ENCODE measurements at regions not wholly inside any gene's neighbourhood (a gene's known extent, or its start where the extent isn't known, plus 50 kb on each side); places are given as distances from the start of the nearest gene placed in this dataset.
A peak's percentile ranks its signal among the peaks of the same experiment; 100 is the strongest.

DNA sequence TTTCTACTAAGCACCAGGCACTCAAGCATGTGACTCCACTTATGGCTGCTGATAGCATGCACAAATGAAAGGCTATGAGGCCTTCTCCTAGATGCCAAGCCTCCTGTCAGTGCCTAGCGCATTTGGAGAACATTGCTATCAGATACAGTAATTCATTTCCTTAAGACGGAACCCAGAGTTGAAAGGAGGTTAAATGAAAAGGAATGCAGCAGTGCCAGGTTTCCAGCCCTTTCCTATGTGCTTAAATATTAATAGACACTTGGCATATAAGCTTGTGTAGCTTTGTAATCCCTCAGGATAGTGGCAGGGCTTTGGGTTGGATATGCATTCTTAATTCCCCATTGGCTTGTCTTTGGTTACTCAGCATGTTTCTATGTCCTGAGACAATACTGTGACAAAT is 140.1 kb upstream of the FRY start:
- Histone ChIP-seq H3K9me2 (no peaks in the 10 kb centered on the region), H3K4me1 (ENCODE audit: control insufficient read depth in 1 of 2, insufficient read depth in 2 of 2, low read depth in 1 of 2, low read length in 1 of 2) (peaks cover 3 to 28% of the 10 kb centered on the region in 2 experiments), H3K27ac (ENCODE audit: low read depth in 2 of 2, low read length in 1 of 2) (peak overlapping the region in 1 of 2 experiments; percentile 18; a peak in 2 of 4 replicates), H3K9me3 (no peaks in the 10 kb centered on the region), H3K36me3 (replicated peaks in 1 of 2; ENCODE audit: control insufficient read depth in 1 of 2, insufficient read depth in 2 of 2, low read length in 1 of 2) (no peaks in the 10 kb centered on the region), H3K79me2 (ENCODE audit: insufficient read depth) (no peaks in the 10 kb centered on the region), H3K4me3 (ENCODE audit: low read depth in 2 of 2, low read length in 1 of 2) (no peak overlapping the region), H3K9ac (no peak overlapping the region), H4K20me1 (ENCODE audit: insufficient read depth) (no peaks in the 10 kb centered on the region), H3K4me2 (no peak overlapping the region), H2AFZ (ENCODE audit: low read depth) (no peak overlapping the region), H3F3A (replicated peaks; ENCODE audit: insufficient read depth) (peaks cover 14% of the 10 kb centered on the region), H3K27me3 (ENCODE audit: insufficient read depth) (no peaks in the 10 kb centered on the region)
- TF ChIP-seq JUND (IDR thresholded peaks at IDR 0.05) = no peak
- POLR2A ChIA-PET = no interaction called here
- CTCF ChIA-PET = no interaction called here
- WGBS (ENCODE audit: low lambda C conversion rate) = 89% methylated on average over 2 of the region's 2 CpGs
- DNase-seq = no peak

DNA sequence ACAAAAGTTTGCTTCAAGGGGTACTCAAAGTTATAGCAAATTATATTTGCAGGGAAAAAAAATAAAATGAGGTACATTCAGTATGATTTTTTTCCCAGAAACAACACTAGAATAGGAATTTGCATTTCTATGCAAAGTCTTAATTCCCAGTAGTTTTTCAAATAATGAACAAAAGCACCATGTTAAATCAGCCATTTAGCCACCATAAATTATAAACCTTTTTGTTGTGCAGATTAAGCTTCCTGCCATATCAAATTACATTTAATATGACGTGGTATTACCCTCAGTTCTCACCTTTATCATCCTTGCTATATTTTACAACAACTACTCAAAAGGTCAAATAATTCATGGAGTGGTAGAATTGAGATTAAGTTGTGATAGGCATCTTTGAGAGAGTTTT is 136.6 kb upstream of the FRY start:
- TF ChIP-seq, protein P1, sequence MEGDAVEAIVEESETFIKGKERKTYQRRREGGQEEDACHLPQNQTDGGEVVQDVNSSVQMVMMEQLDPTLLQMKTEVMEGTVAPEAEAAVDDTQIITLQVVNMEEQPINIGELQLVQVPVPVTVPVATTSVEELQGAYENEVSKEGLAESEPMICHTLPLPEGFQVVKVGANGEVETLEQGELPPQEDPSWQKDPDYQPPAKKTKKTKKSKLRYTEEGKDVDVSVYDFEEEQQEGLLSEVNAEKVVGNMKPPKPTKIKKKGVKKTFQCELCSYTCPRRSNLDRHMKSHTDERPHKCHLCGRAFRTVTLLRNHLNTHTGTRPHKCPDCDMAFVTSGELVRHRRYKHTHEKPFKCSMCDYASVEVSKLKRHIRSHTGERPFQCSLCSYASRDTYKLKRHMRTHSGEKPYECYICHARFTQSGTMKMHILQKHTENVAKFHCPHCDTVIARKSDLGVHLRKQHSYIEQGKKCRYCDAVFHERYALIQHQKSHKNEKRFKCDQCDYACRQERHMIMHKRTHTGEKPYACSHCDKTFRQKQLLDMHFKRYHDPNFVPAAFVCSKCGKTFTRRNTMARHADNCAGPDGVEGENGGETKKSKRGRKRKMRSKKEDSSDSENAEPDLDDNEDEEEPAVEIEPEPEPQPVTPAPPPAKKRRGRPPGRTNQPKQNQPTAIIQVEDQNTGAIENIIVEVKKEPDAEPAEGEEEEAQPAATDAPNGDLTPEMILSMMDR (IDR thresholded peaks at IDR 0.05) = no peak
- TF ChIP-seq TEAD4 (IDR thresholded peaks at IDR 0.05; ENCODE audit: borderline replicate concordance, insufficient read depth) (no peak), RFX5 (IDR thresholded peaks at IDR 0.05; ENCODE audit: low read length) (no peak), NFIC (IDR thresholded peaks at IDR 0.05; ENCODE audit: borderline replicate concordance) (no peak), SIN3A (IDR thresholded peaks at IDR 0.05; ENCODE audit: borderline replicate concordance, low read depth, low read length) (no peak), NRF1 (IDR thresholded peaks at IDR 0.05; ENCODE audit: low read depth, low read length) (no peak), GATA2 (CRISPR knock-in tag; IDR thresholded peaks at IDR 0.05) (no peak), YY1 (IDR thresholded peaks at IDR 0.05; ENCODE audit: low read depth) (no peak), FOSL2 (IDR thresholded peaks at IDR 0.05; ENCODE audit: borderline replicate concordance, low read depth) (no peak), EP300 (IDR thresholded peaks at IDR 0.05; ENCODE audit: borderline replicate concordance in 1 of 2, low read depth in 1 of 2, low read length in 1 of 2) (no peak), TCF12 (IDR thresholded peaks at IDR 0.05) (no peak), ELF1 (IDR thresholded peaks at IDR 0.05) (no peak), RCOR1 (IDR thresholded peaks at IDR 0.05; ENCODE audit: low read length) (no peak), POLR2AphosphoS5 (IDR thresholded peaks at IDR 0.05; ENCODE audit: low read depth, low read length) (no peak), RAD21 (IDR thresholded peaks at IDR 0.05; ENCODE audit: low read length) (no peak), SMC3 (IDR thresholded peaks at IDR 0.05; ENCODE audit: low read depth, low read length) (no peak)
- TF ChIP-seq, protein P2, sequence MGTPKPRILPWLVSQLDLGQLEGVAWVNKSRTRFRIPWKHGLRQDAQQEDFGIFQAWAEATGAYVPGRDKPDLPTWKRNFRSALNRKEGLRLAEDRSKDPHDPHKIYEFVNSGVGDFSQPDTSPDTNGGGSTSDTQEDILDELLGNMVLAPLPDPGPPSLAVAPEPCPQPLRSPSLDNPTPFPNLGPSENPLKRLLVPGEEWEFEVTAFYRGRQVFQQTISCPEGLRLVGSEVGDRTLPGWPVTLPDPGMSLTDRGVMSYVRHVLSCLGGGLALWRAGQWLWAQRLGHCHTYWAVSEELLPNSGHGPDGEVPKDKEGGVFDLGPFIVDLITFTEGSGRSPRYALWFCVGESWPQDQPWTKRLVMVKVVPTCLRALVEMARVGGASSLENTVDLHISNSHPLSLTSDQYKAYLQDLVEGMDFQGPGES (IDR thresholded peaks at IDR 0.05; ENCODE audit: low read depth, low read length) = no peak
- TF ChIP-seq, protein P3, sequence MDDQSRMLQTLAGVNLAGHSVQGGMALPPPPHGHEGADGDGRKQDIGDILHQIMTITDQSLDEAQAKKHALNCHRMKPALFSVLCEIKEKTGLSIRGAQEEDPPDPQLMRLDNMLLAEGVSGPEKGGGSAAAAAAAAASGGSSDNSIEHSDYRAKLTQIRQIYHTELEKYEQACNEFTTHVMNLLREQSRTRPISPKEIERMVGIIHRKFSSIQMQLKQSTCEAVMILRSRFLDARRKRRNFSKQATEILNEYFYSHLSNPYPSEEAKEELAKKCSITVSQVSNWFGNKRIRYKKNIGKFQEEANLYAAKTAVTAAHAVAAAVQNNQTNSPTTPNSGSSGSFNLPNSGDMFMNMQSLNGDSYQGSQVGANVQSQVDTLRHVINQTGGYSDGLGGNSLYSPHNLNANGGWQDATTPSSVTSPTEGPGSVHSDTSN (IDR thresholded peaks at IDR 0.05) = no peak
- TF ChIP-seq, protein P4, sequence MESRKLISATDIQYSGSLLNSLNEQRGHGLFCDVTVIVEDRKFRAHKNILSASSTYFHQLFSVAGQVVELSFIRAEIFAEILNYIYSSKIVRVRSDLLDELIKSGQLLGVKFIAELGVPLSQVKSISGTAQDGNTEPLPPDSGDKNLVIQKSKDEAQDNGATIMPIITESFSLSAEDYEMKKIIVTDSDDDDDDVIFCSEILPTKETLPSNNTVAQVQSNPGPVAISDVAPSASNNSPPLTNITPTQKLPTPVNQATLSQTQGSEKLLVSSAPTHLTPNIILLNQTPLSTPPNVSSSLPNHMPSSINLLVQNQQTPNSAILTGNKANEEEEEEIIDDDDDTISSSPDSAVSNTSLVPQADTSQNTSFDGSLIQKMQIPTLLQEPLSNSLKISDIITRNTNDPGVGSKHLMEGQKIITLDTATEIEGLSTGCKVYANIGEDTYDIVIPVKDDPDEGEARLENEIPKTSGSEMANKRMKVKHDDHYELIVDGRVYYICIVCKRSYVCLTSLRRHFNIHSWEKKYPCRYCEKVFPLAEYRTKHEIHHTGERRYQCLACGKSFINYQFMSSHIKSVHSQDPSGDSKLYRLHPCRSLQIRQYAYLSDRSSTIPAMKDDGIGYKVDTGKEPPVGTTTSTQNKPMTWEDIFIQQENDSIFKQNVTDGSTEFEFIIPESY (IDR thresholded peaks at IDR 0.05; ENCODE audit: borderline replicate concordance, low read depth) = no peak
- TF ChIP-seq, protein P5, sequence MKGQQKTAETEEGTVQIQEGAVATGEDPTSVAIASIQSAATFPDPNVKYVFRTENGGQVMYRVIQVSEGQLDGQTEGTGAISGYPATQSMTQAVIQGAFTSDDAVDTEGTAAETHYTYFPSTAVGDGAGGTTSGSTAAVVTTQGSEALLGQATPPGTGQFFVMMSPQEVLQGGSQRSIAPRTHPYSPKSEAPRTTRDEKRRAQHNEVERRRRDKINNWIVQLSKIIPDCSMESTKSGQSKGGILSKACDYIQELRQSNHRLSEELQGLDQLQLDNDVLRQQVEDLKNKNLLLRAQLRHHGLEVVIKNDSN (IDR thresholded peaks at IDR 0.05; ENCODE audit: borderline replicate concordance, low read depth) = no peak
- Histone ChIP-seq H3K79me2 (ENCODE audit: insufficient read depth) (no peaks in the 10 kb centered on the region), H3K9me3 (no peaks in the 10 kb centered on the region), H4K20me1 (ENCODE audit: insufficient read depth) (no peaks in the 10 kb centered on the region), H3K4me3 (ENCODE audit: low read depth in 2 of 2, low read length in 1 of 2) (no peak overlapping the region), H3F3A (replicated peaks; ENCODE audit: insufficient read depth) (peaks cover 14% of the 10 kb centered on the region), H2AFZ (ENCODE audit: low read depth) (no peak overlapping the region), H3K4me2 (no peak overlapping the region), H3K27me3 (ENCODE audit: insufficient read depth) (no peaks in the 10 kb centered on the region), H3K9ac (no peak overlapping the region), H3K4me1 (ENCODE audit: control insufficient read depth in 1 of 2, insufficient read depth in 2 of 2, low read depth in 1 of 2, low read length in 1 of 2) (peaks cover 6 to 18% of the 10 kb centered on the region in 2 experiments; a peak in 3 of 4 replicates), H3K9me2 (no peaks in the 10 kb centered on the region), H3K27ac (ENCODE audit: low read depth in 2 of 2, low read length in 1 of 2) (no peak overlapping the region), H3K36me3 (replicated peaks in 1 of 2; ENCODE audit: control insufficient read depth in 1 of 2, insufficient read depth in 2 of 2, low read length in 1 of 2) (no peaks in the 10 kb centered on the region)
- POLR2A ChIA-PET = no interaction called here
- DNase-seq = no peak
- WGBS (ENCODE audit: low lambda C conversion rate) = 40% methylated on average over 1 of the region's 1 CpG
- CTCF ChIA-PET = interaction anchor here (1.3 to 6.3 kb wide), 2 partner anchors 15 to 19 kb away, joined by 3 to 48 read pairs; no protein-coding TSS in a partner anchor
